GM12872 (cell line): ENCODE measurements at regions not wholly inside any gene's neighbourhood (a gene's known extent, or its start where the extent isn't known, plus 50 kb on each side); places are given as distances from the start of the nearest gene placed in this dataset.

ENCODE experiments used
- TF ChIP-seq, protein P1 (sequence below): IDR thresholded peaks from 3 replicates; pipeline ENCODE4 v1.5.1; 2011; ENCODE audit warnings: low read depth, mild to moderate bottlenecking, low read length, moderate library complexity; ENCODE audit not compliant: insufficient read depth

DNA sequence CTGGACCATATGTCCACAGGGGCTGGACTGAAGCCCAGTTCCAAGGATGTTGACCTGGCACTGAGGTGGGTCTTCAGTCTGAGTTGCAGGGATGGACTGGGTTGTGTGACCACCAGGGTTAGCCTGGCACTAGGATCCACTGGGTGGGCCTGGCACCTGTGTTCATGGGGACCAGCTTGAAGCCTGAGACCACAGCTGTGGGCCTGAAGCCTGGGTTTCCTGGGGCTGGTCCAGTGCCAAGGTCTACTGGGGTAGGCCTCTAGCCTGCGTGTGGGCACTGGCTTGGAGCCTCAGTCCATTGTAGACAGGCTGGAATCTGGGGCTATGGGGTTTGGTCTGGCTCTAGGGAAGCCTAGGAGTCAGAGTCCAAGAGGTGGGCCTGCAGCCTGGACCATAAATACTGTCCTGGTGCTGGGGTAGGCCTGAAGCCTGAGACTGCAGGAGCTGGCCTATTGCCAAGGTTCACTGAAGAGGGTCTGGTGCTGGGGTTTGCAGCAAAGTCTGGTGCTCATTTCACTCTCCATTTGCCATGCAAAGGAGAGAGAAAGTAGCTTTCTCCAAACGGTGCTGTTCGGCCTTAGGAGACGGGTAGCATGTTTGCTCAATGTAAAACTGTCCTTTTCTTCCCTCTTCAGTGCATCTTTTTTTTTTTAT, 51.2 kb upstream of the TBC1D5 start:
- TF ChIP-seq, protein P1, sequence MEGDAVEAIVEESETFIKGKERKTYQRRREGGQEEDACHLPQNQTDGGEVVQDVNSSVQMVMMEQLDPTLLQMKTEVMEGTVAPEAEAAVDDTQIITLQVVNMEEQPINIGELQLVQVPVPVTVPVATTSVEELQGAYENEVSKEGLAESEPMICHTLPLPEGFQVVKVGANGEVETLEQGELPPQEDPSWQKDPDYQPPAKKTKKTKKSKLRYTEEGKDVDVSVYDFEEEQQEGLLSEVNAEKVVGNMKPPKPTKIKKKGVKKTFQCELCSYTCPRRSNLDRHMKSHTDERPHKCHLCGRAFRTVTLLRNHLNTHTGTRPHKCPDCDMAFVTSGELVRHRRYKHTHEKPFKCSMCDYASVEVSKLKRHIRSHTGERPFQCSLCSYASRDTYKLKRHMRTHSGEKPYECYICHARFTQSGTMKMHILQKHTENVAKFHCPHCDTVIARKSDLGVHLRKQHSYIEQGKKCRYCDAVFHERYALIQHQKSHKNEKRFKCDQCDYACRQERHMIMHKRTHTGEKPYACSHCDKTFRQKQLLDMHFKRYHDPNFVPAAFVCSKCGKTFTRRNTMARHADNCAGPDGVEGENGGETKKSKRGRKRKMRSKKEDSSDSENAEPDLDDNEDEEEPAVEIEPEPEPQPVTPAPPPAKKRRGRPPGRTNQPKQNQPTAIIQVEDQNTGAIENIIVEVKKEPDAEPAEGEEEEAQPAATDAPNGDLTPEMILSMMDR: no peak
